Neuronal stem cell (in vitro differentiated cells): ENCODE measurements at regions not wholly inside any gene's neighbourhood (a gene's known extent, or its start where the extent isn't known, plus 50 kb on each side); places are given as distances from the start of the nearest gene placed in this dataset.

Experiments used
- DNase-seq: peaks from one replicate; pipeline ENCODE4 v3.0.0-alpha.2; 2013; ENCODE audit warnings: low spot score
- H2AFZ ChIP-seq: one replicate; pipeline ENCODE4 v1.6.1; 2013; ENCODE audit warnings: mild to moderate bottlenecking, low read length, inconsistent platforms
- H2AK5ac ChIP-seq: 2 replicates; pipeline ENCODE4 v1.6.1; 2013; ENCODE audit warnings: low read depth, mild to moderate bottlenecking, inconsistent platforms, low read length, moderate library complexity, mixed read lengths
- H2BK120ac ChIP-seq: 2 replicates; pipeline ENCODE4 v1.6.1; 2013; ENCODE audit warnings: low read depth, mild to moderate bottlenecking, inconsistent platforms, low read length, moderate library complexity, mixed read lengths
- H2BK12ac ChIP-seq: one replicate; pipeline ENCODE4 v1.6.1; 2013; ENCODE audit warnings: low read length, inconsistent platforms
- H2BK15ac ChIP-seq: 2 replicates; pipeline ENCODE4 v1.6.1; 2013; ENCODE audit warnings: mild to moderate bottlenecking, low read length, inconsistent platforms, mixed read lengths
- H2BK5ac ChIP-seq: one replicate; pipeline ENCODE4 v1.6.1; 2013; ENCODE audit warnings: inconsistent platforms, mild to moderate bottlenecking, low read length, moderate library complexity
- H3K14ac ChIP-seq: one replicate; pipeline ENCODE4 v1.6.1; 2013; ENCODE audit warnings: low read length, inconsistent platforms
- H3K18ac ChIP-seq: 2 replicates; pipeline ENCODE4 v1.6.1; 2013; ENCODE audit warnings: low read length, inconsistent platforms
- H3K23ac ChIP-seq: 2 replicates; pipeline ENCODE4 v1.6.1; 2013; ENCODE audit warnings: low read depth, mild to moderate bottlenecking, mixed read lengths, low read length, inconsistent platforms; ENCODE audit not compliant: poor library complexity
- H3K27ac ChIP-seq: replicated peaks from 3 replicates; pipeline ENCODE4 v1.5.1; 2013; ENCODE audit warnings: low read length, inconsistent platforms
- H3K27me3 ChIP-seq, 3 experiments: 2 replicates each; pipeline ENCODE4 v1.6.1; 2013; ENCODE audit warnings: low read length in 3 of 3, mild to moderate bottlenecking in 2 of 3, inconsistent platforms in 1 of 3, low read depth in 1 of 3, mixed read lengths in 1 of 3, moderate library complexity in 1 of 3; ENCODE audit not compliant: control insufficient read depth in 3 of 3, insufficient read depth in 3 of 3
- H3K36me3 ChIP-seq, 2 donors: replicated peaks in 1 of 2; 2 replicates each; pipeline ENCODE4 v1.6.1; 2013; ENCODE audit warnings: low read length in 2 of 2; ENCODE audit not compliant: control insufficient read depth in 2 of 2, insufficient read depth in 2 of 2
- H3K4ac ChIP-seq: 2 replicates; pipeline ENCODE4 v1.6.1; 2013; ENCODE audit warnings: inconsistent platforms, mild to moderate bottlenecking, low read length, moderate library complexity
- H3K4me1 ChIP-seq, 2 donors: 1 replicate in 1 of 2; 2 replicates in 1 of 2; pipeline ENCODE4 v1.6.1; 2013; ENCODE audit warnings: low read length in 2 of 2, low read depth in 1 of 2; ENCODE audit not compliant: control insufficient read depth in 2 of 2, insufficient read depth in 1 of 2
- H3K4me2 ChIP-seq: one replicate; pipeline ENCODE4 v1.6.1; 2013; ENCODE audit warnings: mild to moderate bottlenecking, low read length, inconsistent platforms; ENCODE audit not compliant: insufficient read depth, poor library complexity, severe bottlenecking
- H3K4me3 ChIP-seq, 2 donors: 2 replicates each; pipeline ENCODE4 v1.5.1; 2013; ENCODE audit warnings: low read length in 2 of 2, mild to moderate bottlenecking in 2 of 2, inconsistent platforms in 1 of 2, moderate library complexity in 1 of 2
- H3K79me1 ChIP-seq: one replicate; pipeline ENCODE4 v1.6.1; 2013; ENCODE audit warnings: low read depth, mild to moderate bottlenecking, inconsistent platforms, low read length, moderate library complexity
- H3K9ac ChIP-seq: one replicate; pipeline ENCODE4 v1.6.1; 2013; ENCODE audit warnings: mild to moderate bottlenecking, low read depth, low read length, inconsistent platforms; ENCODE audit not compliant: poor library complexity
- H3K9me3 ChIP-seq, 2 donors: replicated peaks in 1 of 2; 2 replicates each; pipeline versions ENCODE3 to v1.6.1; 2013; ENCODE audit warnings: low read length in 2 of 2, mild to moderate bottlenecking in 2 of 2, inconsistent platforms in 1 of 2, low read depth in 1 of 2, mixed read lengths in 1 of 2, moderate library complexity in 1 of 2; ENCODE audit not compliant: control insufficient read depth in 2 of 2, insufficient read depth in 1 of 2
- H4K8ac ChIP-seq: one replicate; pipeline ENCODE4 v1.6.1; 2013; ENCODE audit warnings: low read depth, mild to moderate bottlenecking, inconsistent platforms, low read length, moderate library complexity
- H4K91ac ChIP-seq: one replicate; pipeline ENCODE4 v1.6.1; 2013; ENCODE audit warnings: low read length, low read depth, mild to moderate bottlenecking, inconsistent platforms; ENCODE audit not compliant: poor library complexity
- WGBS, 2 donors: extraction: QIAGEN DNeasy Blood & Tissue Kit; methylation state at CpG; one replicate each; pipeline ENCODE4 v1.1.7; 2013; ENCODE audit warnings: missing lambda C conversion rate in 2 of 2, mixed read lengths in 1 of 2; ENCODE audit not compliant: insufficient read length in 2 of 2, insufficient replicate concordance in 1 of 2; ENCODE audit errors: extremely low coverage in 2 of 2; 5-methylcytosine and 5-hydroxymethylcytosine counted together

GRCh38 chr5:171714851-171715250, 70.8 kb upstream of the SMIM23 start:
- no CpG with 5 or more reads among the region's 1 CpG for WGBS, 2 donors
- Histone ChIP-seq H2BK120ac (no peak overlapping the region), H2BK15ac (no peak overlapping the region)

GRCh38 chr5:171715551-171715950, 70.1 kb upstream of the SMIM23 start:
- H2BK120ac ChIP-seq, result no peak overlapping the region
- no peak overlapping the region for H3K23ac ChIP-seq
- no peak overlapping the region for H4K91ac ChIP-seq
- H2BK5ac ChIP-seq, result no peak overlapping the region
- H3K4ac ChIP-seq, result no peak overlapping the region
- H3K9me3 ChIP-seq, result peaks cover 0 to 5% of the 10 kb centered on the region in 2 donors
- H3K4me1 ChIP-seq, result no peaks in the 10 kb centered on the region
- H3K79me1 ChIP-seq, result no peaks in the 10 kb centered on the region
- no peak overlapping the region for H2AFZ ChIP-seq
- H3K36me3 ChIP-seq, result no peaks in the 10 kb centered on the region
- no CpG with 5 or more reads among the region's 4 CpGs for WGBS, 2 donors
- H2BK15ac ChIP-seq, result no peak overlapping the region
- no peak overlapping the region for H4K8ac ChIP-seq
- H3K9ac ChIP-seq, result no peak overlapping the region
- no peak overlapping the region for H3K18ac ChIP-seq
- no peaks in the 10 kb centered on the region for H3K27me3 ChIP-seq
- no peak overlapping the region for H3K14ac ChIP-seq
- no peak for DNase-seq
- H2AK5ac ChIP-seq, result no peak overlapping the region
- no peak overlapping the region for H3K27ac ChIP-seq
- H3K4me3 ChIP-seq, result no peak overlapping the region
- H3K4me2 ChIP-seq, result no peak overlapping the region
- no peak overlapping the region for H2BK12ac ChIP-seq

More at GRCh38 chr5:171714851-171715250, 70.8 kb upstream of the SMIM23 start:
- no peak overlapping the region for H2AFZ ChIP-seq
- H3K9ac ChIP-seq, result no peak overlapping the region
- no peak overlapping the region for H3K4me2 ChIP-seq
- H4K91ac ChIP-seq, result no peak overlapping the region
- H3K18ac ChIP-seq, result no peak overlapping the region
- no peak overlapping the region for H4K8ac ChIP-seq
- H3K36me3 ChIP-seq, result no peaks in the 10 kb centered on the region
- no peaks in the 10 kb centered on the region for H3K79me1 ChIP-seq
- no peak overlapping the region for H2AK5ac ChIP-seq
- H3K4me1 ChIP-seq, result no peaks in the 10 kb centered on the region
- no peak overlapping the region for H3K14ac ChIP-seq
- H2BK5ac ChIP-seq, result no peak overlapping the region
- H2BK12ac ChIP-seq, result no peak overlapping the region
- no peak overlapping the region for H3K27ac ChIP-seq
- DNase-seq, result no peak
- H3K27me3 ChIP-seq, result no peaks in the 10 kb centered on the region
- H3K9me3 ChIP-seq, result peaks cover 0 to 5% of the 10 kb centered on the region in 2 donors
- H3K23ac ChIP-seq, result no peak overlapping the region
- no peak overlapping the region for H3K4ac ChIP-seq
- no peak overlapping the region for H3K4me3 ChIP-seq

- Histone ChIP-seq H3K9me3 (no peaks in the 10 kb centered on the region), H3K4ac (no peak overlapping the region), H2BK120ac (no peak overlapping the region), H3K18ac (no peak overlapping the region), H3K9ac (no peak overlapping the region), H3K14ac (peak overlapping the region; percentile 26), H3K27ac (no peak overlapping the region), H4K91ac (no peak overlapping the region), H2BK12ac (no peak overlapping the region), H3K4me2 (no peak overlapping the region), H3K27me3 (no peaks in the 10 kb centered on the region), H3K4me3 (no peak overlapping the region), H2AK5ac (no peak overlapping the region), H3K36me3 (no peaks in the 10 kb centered on the region), H3K23ac (peak overlapping the region; percentile 11), H3K4me1 (peaks cover 0 to 2% of the 10 kb centered on the region in 2 donors), H3K79me1 (no peaks in the 10 kb centered on the region), H2AFZ (no peak overlapping the region), H2BK15ac (no peak overlapping the region), H4K8ac (peak overlapping the region; percentile 84), H2BK5ac (no peak overlapping the region)
- no peak for DNase-seq
- no CpG with 5 or more reads among the region's 6 CpGs for WGBS, 2 donors
Measured at GRCh38 chr5:171720086-171720485, 65.5 kb upstream of the SMIM23 start.

DNA sequence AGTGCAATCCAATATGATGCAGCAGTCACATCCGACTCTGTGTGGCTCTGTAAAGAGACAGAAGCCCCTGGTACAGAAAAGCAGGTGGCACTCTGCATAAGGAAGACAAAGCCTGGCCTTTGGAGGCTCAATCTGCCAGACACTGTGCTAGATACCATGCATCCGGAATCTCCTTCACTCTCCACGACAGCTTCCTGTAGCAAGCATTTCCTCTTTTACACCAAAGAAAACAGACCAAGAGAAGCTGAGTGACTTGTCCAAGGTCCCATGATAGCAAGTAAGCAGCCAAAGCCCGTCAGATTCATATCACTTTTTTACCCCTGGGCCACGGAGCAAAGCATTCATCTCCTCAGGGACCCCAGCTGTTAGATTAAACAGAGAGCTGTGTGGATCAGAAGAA, 64.2 kb upstream of the SMIM23 start:
- no peak overlapping the region for H3K14ac ChIP-seq
- H2BK5ac ChIP-seq, result no peak overlapping the region
- peak overlapping the region; percentile 9 for H2AFZ ChIP-seq
- no peak overlapping the region for H3K4me2 ChIP-seq
- no peak overlapping the region for H3K9ac ChIP-seq
- no peak for DNase-seq
- no peak overlapping the region for H2AK5ac ChIP-seq
- no peak overlapping the region for H2BK120ac ChIP-seq
- H3K79me1 ChIP-seq, result no peaks in the 10 kb centered on the region
- peak overlapping the region in 1 of 2 donors; percentile 31 for H3K4me3 ChIP-seq
- no peak overlapping the region for H3K23ac ChIP-seq
- H3K27me3 ChIP-seq, result no peaks in the 10 kb centered on the region
- H3K4me1 ChIP-seq, result peaks cover 0 to 2% of the 10 kb centered on the region in 2 donors
- H4K8ac ChIP-seq, result no peak overlapping the region
- H3K36me3 ChIP-seq, result no peaks in the 10 kb centered on the region
- no peak overlapping the region for H3K18ac ChIP-seq
- no peak overlapping the region for H2BK12ac ChIP-seq
- WGBS, 2 donors, result no CpG with 5 or more reads among the region's 5 CpGs
- no peak overlapping the region for H2BK15ac ChIP-seq
- H3K4ac ChIP-seq, result no peak overlapping the region
- H3K9me3 ChIP-seq, result no peaks in the 10 kb centered on the region
- no peak overlapping the region for H3K27ac ChIP-seq
- no peak overlapping the region for H4K91ac ChIP-seq
